SH-SY5Y (cell line): ENCODE measurements at regions not wholly inside any gene's neighbourhood (a gene's known extent, or its start where the extent isn't known, plus 50 kb on each side); places are given as distances from the start of the nearest gene placed in this dataset.

ENCODE experiments used
- GATA2 ChIP-seq: IDR thresholded peaks from 2 replicates; pipeline ENCODE4 v1.6.1; 2011; ENCODE audit warnings: mild to moderate bottlenecking, low read depth, low read length
- GATA3 ChIP-seq: IDR thresholded peaks from 2 replicates; pipeline ENCODE4 v1.6.1; 2011; ENCODE audit warnings: low read depth, mild to moderate bottlenecking, low read length, moderate library complexity

- TF ChIP-seq GATA2 (no peak), GATA3 (no peak)
Measured at GRCh38 chr3:81363816-81364215, 397.6 kb downstream of the GBE1 start.
